ENCODE measurements at regions not wholly inside any gene's neighbourhood (a gene's known extent, or its start where the extent isn't known, plus 50 kb on each side); places are given as distances from the start of the nearest gene placed in this dataset.

DNA sequence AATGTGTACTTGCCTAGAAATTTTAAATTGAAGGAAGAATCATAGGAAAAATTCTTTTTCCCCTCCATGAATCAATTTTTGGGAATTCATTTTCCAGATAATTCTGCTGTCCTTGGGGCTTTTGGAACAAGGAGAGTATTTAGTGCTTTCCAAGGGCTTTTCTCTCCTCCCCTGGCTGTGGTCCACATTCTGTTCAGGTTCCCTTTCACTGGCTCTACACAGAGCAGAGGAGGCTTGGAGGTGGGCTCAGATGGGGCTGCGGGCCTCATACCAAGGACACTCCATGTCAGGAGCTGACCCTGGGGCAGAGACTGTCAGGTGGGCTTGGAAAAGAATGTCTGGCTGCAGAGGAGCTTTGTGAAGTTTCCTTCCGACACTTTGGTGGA, 128.1 kb downstream of the GADD45G start:
- DNase-seq (no peak), ATAC-seq (ENCODE audit: low FRiP score in 2 of 2) (no peak)
- TF ChIP-seq POLR2AphosphoS5 (IDR thresholded peaks at IDR 0.05) (no peak), POLR2A (IDR thresholded peaks at IDR 0.05) (no peak), EP300 (IDR thresholded peaks at IDR 0.05) (no peak)
- TF ChIP-seq, protein P1, sequence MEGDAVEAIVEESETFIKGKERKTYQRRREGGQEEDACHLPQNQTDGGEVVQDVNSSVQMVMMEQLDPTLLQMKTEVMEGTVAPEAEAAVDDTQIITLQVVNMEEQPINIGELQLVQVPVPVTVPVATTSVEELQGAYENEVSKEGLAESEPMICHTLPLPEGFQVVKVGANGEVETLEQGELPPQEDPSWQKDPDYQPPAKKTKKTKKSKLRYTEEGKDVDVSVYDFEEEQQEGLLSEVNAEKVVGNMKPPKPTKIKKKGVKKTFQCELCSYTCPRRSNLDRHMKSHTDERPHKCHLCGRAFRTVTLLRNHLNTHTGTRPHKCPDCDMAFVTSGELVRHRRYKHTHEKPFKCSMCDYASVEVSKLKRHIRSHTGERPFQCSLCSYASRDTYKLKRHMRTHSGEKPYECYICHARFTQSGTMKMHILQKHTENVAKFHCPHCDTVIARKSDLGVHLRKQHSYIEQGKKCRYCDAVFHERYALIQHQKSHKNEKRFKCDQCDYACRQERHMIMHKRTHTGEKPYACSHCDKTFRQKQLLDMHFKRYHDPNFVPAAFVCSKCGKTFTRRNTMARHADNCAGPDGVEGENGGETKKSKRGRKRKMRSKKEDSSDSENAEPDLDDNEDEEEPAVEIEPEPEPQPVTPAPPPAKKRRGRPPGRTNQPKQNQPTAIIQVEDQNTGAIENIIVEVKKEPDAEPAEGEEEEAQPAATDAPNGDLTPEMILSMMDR (IDR thresholded peaks at IDR 0.05) = no peak
- 94 to 100% methylated on average over 2 of the region's 2 CpGs for WGBS, 2 donors
- no peak overlapping the region for H3K27ac ChIP-seq
- H3K27me3 ChIP-seq = no peaks in the 10 kb centered on the region
- peaks cover 22 to 35% (median 29%) of the 10 kb centered on the region in 4 donors for H3K4me1 ChIP-seq
- H3K36me3 ChIP-seq = no peaks in the 10 kb centered on the region
- H3K9me3 ChIP-seq = no peaks in the 10 kb centered on the region
- no peak overlapping the region for H3K4me3 ChIP-seq

DNA sequence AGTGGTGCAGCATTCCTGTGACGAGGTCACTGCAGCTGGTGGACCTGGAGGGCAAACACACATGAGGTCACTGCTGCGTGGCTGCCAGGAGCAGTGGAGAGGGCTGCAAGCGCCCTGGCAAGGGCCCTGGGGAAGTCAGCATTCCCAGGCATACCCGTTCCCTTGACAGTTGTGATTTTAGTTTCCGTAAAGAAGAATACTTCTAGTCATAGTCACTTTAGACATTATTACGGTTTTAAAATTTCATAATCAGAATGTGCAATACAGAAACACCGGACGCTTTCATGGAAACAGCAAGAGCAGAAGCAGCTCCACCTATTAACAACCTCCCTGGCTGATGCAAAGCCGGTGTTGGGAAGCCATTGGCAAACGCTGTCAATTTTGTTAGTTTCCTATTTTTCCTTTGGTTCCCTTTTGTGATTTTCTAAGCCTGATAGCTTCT, 129.8 kb downstream of the GADD45G start:
- Histone ChIP-seq H3K27me3 (no peaks in the 10 kb centered on the region), H3K4me3 (no peak overlapping the region), H3K36me3 (no peaks in the 10 kb centered on the region), H3K27ac (no peak overlapping the region), H3K9me3 (no peaks in the 10 kb centered on the region), H3K4me1 (peaks cover 21 to 34% (median 26%) of the 10 kb centered on the region in 4 donors)
- no peak for DNase-seq
- 54 to 69% methylated on average over 9 to 10 of the region's 10 CpGs for WGBS, 2 donors
- ATAC-seq (ENCODE audit: low FRiP score in 2 of 2) = no peak
- TF ChIP-seq, protein P1 (IDR thresholded peaks at IDR 0.05) = no peak
- TF ChIP-seq EP300 (IDR thresholded peaks at IDR 0.05) (no peak), POLR2A (IDR thresholded peaks at IDR 0.05) (no peak), POLR2AphosphoS5 (IDR thresholded peaks at IDR 0.05) (no peak)

DNA sequence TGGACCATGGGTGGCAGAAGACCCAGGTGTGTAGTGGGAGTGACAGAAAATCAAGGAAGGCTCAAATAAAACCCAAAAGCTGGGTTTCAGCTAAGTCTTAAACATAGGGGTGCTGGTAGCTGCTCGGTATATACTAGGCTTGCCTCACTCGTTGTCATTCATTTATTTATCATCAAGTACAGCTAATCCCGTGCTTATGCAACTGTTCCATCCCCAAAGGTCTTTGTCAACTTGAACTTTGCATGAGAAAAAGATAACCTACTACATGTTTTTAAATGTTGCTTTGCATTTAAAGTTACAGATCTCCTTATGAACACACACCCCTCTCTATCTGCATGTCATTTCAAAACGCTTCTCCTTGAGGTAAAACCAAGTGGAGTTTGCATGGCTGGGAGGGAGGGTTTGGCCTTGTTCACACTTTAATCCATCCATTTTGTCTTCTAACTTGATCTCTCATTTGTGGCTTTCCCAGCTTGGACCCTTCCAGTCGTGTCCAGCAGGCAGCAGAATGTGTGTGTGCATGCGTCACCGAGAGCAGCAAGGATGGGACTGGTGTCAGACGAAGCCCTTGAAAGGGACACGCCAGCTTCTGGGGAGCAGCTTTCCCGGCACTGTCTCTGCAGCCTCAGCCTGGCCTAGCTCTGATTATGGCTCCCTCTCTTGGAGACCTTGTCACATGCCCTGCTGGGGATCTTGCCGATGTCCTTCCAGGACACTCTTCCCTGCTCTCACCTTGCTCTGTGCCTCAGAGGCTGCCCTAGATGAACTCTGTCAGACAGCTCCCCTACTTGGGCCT, 133.5 kb downstream of the GADD45G start:
- WGBS, 2 donors = 87 to 92% methylated on average over 11 of the region's 11 CpGs
- Histone ChIP-seq H3K27me3 (no peaks in the 10 kb centered on the region), H3K4me1 (peaks cover under 1 to 8% (median 2%) of the 10 kb centered on the region in 4 donors), H3K4me3 (no peak overlapping the region), H3K27ac (no peak overlapping the region), H3K9me3 (no peaks in the 10 kb centered on the region), H3K36me3 (no peaks in the 10 kb centered on the region)
- TF ChIP-seq POLR2AphosphoS5 (IDR thresholded peaks at IDR 0.05) (no peak), POLR2A (IDR thresholded peaks at IDR 0.05) (no peak), EP300 (IDR thresholded peaks at IDR 0.05) (no peak)
- TF ChIP-seq, protein P1 (IDR thresholded peaks at IDR 0.05) = no peak
- ATAC-seq (ENCODE audit: low FRiP score in 2 of 2) (no peak), DNase-seq (no peak)

DNA sequence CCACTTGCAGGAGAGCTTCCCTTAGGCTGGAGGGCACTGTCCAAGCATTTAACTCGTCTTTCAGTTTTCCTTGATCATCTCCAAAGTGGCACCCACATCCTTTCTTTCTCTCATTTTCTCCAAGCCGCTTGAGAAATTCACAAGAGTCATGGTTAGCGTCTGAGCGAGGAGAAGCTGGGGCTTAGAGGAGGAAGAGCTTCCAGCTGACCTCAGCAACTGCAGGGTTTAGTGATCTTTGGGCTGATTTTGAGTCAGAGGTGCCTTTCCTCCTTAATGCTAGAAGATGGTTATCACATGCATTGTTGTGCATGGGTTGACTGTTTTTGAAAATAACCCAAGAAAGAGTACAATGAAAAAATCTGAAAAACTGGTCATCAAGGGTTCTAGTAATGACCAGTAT, 134.7 kb downstream of the GADD45G start:
- Histone ChIP-seq H3K36me3 (no peaks in the 10 kb centered on the region), H3K9me3 (no peaks in the 10 kb centered on the region), H3K27me3 (no peaks in the 10 kb centered on the region), H3K4me1 (peaks cover 0 to 5% (median 3%) of the 10 kb centered on the region in 4 donors), H3K27ac (no peak overlapping the region), H3K4me3 (no peak overlapping the region)
- DNase-seq = no peak
- WGBS, 2 donors = 81% methylated on average over 4 of the region's 4 CpGs
- TF ChIP-seq POLR2AphosphoS5 (IDR thresholded peaks at IDR 0.05) = no peak
- no peak for TF ChIP-seq EP300 (IDR thresholded peaks at IDR 0.05)
- TF ChIP-seq, protein P1 (IDR thresholded peaks at IDR 0.05) = no peak
- no peak for TF ChIP-seq POLR2A (IDR thresholded peaks at IDR 0.05)
- ATAC-seq (ENCODE audit: low FRiP score in 2 of 2) = no peak

DNA sequence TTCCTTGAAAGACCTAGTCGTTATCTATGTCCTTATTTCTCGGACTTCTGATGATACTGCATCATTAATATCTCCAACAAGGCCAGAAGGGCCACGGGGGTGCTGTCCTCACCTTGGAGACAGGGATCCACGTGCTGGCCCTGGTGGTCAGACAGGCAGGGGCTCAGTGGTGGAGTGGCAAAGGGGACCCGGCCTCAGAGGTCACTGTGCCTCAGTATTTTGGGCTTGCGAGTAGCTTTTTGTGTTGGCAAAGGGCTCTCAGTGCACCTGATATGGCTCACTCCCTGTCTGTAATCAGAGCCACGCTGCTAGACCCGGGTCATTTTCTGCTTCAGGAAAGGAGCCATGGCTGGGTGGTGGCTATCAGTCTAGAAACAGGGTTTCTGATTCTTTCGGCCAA, 135.1 kb downstream of the GADD45G start:
- H3K4me1 ChIP-seq = peaks cover 0 to 4% (median 2%) of the 10 kb centered on the region in 4 donors
- no peak overlapping the region for H3K27ac ChIP-seq
- no peak for DNase-seq
- no peaks in the 10 kb centered on the region for H3K27me3 ChIP-seq
- WGBS, 2 donors = 90 to 91% methylated on average over 9 of the region's 9 CpGs
- peaks cover 0 to 3% (median 0%) of the 10 kb centered on the region in 4 donors for H3K9me3 ChIP-seq
- no peak for ATAC-seq (ENCODE audit: low FRiP score in 2 of 2)
- no peak overlapping the region for H3K4me3 ChIP-seq
- TF ChIP-seq, protein P1 (IDR thresholded peaks at IDR 0.05) = no peak
- H3K36me3 ChIP-seq = no peaks in the 10 kb centered on the region

Measured in upper lobe of left lung (tissue), 6 donors.